Dermis microvascular lymphatic vessel endothelial cell (primary cell): ENCODE measurements at regions not wholly inside any gene's neighbourhood (a gene's known extent, or its start where the extent isn't known, plus 50 kb on each side); places are given as distances from the start of the nearest gene placed in this dataset.
"Not testable (repeated sequence)": the region's sequence is repeated elsewhere in the genome, so short reads cannot be mapped to it uniquely, and the experiment has no call there.

Experiments
- DNase-seq, 2 donors: peaks; one replicate each; pipeline versions ENCODE4 v3.0.0 to v3.0.0-alpha.2; 2010; ENCODE audit warnings: low read depth in 2 of 2

DNA sequence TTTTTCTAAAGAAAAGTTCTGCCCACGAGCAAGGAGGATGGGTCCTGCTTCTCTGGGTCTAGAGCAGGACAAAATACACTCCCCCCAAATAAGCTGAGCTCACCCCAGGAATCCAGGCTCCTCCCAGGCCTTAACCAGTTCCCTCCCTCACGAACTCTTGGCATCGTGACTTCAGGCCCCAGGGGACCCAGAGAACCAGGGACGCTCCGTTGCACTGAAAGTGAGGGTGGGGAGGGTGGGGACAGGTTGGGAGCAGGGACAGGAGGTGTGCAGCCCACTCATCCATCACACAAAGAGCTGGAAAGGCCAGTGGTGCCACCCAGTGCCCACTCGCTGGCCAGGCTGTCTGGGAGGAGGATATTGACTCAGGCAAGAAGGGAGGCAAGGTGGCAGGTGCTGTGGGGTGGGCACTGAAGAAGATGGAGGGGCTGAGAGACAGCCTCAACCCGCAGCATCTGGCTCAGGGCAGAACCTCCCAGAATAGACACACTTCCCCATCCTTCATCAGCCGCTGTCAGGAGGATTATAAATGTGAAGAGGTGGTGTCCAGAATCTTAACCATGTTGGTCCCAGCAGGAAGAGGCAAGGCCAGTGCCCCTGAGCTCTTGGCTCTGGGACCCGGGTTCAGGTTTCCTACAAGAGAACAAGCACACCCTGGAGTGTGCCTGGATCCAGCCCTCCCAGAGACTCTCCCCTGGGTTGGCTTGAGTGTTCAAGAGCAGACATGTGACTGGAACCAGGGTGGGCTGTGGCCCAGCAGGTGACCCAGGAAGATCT is 67.9 kb upstream of the RPL38 start:
- no peak for DNase-seq

- DNase-seq, result no peak
Observed at GRCh38 chr17:74137416-74137815, 66.1 kb upstream of the RPL38 start.

GRCh38 chr17:74139120-74139519 is 64.4 kb upstream of the RPL38 start:
- DNase-seq, result no peak

- DNase-seq, result no peak
Observed at GRCh38 chr17:74140282-74140681, 63.2 kb upstream of the RPL38 start.

- no peak for DNase-seq
Observed at GRCh38 chr17:74141612-74142011, 61.9 kb upstream of the RPL38 start.

- not testable (repeated sequence) for DNase-seq
Observed at GRCh38 chr17:74143318-74143717, 60.2 kb upstream of the RPL38 start.

GRCh38 chr17:74145756-74146155 is 57.7 kb upstream of the RPL38 start:
- DNase-seq, result no peak

DNA sequence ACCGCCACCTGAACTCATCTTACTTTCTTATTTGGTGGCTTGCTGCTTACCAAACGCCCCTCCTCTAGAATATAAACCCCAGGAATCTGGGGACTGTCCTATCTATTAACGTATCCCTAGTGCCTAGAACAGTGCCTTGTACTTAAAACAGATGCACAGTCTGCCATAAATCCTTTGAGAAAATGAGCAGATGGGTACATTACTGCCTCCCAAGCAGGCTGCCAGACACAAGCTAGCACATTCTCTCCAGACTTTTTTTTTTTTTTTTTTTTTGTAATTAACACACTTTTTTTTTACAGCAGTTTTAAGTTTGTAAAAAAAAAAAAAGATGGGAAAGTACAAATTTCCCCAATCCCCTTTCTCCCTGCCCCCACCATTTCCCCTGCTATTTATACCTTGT is 57.3 kb upstream of the RPL38 start:
- no peak for DNase-seq

GRCh38 chr17:74147056-74147835 is 56.2 kb upstream of the RPL38 start:
- no peak for DNase-seq

DNA sequence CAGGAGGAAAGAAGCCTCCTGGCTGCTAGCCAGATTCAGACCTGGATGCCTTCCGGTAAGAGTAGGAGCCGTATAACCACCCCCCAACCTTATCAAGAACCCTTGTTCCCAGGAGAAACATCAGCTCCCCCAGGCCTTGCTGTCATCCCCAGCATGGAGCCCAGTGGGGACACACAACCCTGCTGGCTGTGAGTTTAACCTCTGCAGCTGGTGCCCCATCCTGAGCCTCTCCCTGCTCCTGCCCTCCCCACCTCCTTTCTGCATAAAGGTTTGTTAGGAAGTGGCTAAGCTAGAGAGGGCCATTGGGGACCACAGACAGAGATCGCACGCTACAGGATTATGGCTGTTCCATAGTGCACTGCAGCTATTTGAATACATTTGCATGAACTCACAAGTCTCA is 55.5 kb upstream of the RPL38 start:
- DNase-seq, result no peak

GRCh38 chr17:74148446-74148845 is 55.0 kb upstream of the RPL38 start:
- no peak for DNase-seq

DNA sequence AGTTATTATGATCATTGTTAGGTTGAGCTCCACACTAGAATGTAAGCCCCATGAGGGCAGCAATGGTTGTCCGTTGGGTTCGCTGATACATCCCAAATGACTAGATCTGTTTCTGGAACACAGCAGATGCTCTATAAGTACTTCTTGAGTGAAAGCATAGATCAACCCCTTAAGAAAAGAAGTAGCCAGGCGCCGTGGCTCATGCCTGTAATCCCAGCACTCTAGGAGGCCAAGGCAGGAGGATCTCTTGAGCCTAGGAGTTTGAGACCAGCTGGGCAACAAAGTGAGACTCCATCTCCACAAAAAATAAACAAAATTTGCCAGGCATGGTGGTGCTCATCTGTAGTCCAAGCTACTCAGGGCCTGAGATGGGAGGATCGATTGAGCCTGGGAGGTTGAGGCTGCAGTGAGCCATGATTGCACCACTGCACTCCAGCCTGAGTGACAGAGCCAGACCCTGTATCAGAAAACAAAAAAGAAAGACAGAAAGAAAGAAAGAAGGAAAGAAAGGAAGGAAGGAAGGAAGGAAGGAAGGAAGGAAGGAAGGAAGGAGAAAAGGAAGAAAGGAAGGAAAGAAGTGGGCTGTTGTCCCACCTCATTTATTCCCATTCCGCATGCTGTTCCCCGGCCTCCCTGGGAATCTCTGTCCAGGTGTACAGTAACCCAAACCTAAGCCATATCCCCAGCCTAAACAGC is 54.4 kb upstream of the RPL38 start:
- no peak for DNase-seq

GRCh38 chr17:74149597-74150427 is 53.7 kb upstream of the RPL38 start:
- no peak for DNase-seq

GRCh38 chr17:74150428-74151025 is 53.0 kb upstream of the RPL38 start:
- no peak for DNase-seq

DNA sequence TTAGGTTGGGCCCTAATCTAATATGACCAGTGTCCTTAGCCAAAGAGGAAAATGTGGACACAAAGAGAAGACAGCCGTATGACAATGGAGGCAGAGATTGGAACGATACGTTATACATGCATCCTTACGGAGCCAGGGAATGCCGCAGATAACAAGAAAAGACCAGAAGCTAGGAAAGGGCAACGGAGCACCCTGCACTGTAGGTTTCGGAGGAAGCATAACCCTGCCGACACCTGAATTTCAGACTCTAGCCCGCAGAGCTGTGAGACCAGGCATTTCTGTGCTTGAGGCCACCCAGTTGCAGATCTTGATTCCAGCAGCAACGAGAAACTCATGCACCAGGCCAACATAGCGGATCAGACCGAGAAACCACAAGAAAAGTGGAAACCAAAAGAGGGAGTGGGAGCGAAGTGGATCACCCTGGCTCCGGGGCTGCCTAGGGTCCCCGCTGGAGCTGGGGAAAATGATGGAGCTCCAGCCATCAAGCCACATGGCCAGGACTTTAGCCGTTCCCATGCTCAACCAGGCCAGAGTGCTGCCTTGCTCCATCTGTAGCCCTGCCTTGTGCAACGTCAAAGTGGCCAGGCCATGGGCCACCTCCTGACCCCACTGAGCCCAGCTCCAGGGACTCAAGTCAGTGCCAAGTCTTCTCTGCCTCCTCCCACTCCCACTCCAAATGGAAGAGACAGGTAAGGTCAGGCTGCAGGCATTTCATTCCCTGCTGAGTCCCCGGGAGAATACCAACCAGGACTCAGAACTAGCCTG is 51.7 kb upstream of the RPL38 start:
- DNase-seq, result no peak

DNA sequence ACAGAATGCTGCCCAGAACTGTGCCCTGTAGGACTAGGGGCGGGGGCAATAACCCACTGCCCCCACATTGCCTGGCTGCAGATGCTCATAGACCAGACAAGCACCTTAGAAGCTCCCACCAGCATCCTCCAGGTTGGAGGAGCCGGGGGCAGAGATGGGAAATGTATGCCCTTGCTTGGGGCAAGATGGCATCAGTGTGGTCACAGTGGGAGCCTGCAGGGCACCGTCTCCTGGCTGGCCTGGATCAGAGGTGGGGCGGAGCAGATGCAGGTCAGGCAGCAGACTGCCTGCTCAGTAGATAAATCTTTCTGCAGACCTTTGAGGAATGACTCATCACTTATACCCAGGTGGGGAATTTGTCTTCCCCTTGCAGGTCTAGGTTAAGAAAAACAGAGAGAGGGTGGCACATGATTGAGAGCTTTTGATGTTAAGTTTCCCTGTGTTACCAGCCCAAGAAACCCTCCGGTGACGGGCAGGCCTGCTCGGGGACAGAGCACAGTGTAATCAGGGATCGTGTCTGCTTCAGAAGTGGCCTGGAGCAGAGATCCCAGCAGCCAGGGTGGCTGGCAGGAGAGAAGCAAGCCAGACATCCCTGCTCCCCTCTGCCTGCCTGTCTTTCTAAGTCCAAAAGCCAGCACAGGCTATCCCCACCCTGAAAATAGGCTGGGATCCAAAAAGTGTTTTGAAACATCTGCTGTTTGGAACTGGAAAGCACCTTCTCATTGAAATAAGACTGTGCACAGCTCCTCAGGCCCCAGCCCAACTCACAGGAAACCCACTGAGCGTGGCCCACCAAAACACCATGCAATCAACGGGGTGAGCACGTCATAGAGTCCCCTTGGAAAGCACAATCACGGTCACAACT is 50.7 kb upstream of the RPL38 start:
- DNase-seq, result no peak

DNA sequence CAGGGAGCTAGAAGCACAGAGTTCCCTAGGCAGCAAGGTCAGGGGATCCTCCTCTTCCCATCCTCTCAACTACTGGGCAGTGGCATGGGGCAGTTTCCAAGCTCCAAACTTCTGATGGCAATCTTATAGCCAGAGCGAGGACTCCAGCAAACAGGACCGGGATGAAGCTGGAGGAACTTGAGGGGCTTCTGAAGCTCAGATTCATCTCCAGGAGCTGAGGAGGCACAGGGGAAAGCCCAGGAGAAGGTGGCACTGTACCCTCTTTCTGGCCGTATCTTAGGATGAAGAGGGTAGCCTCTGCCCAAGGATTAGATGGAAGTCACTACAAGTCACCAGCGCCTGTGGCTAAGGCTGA is 50.0 kb upstream of the RPL38 start:
- no peak for DNase-seq
